ENCODE measurements at regions not wholly inside any gene's neighbourhood (a gene's known extent, or its start where the extent isn't known, plus 50 kb on each side); places are given as distances from the start of the nearest gene placed in this dataset.

- Histone ChIP-seq H3K36me3 (replicated peaks; ENCODE audit: insufficient read depth, low read depth) (no peaks in the 10 kb centered on the region), H2AFZ (no peak overlapping the region), H3K4me3 (no peak overlapping the region), H3K4me1 (ENCODE audit: insufficient read depth) (no peaks in the 10 kb centered on the region), H3K27me3 (no peaks in the 10 kb centered on the region), H4K20me1 (ENCODE audit: insufficient read depth, poor library complexity, severe bottlenecking) (no peaks in the 10 kb centered on the region), H3K27ac (no peak overlapping the region), H3K4me2 (no peak overlapping the region), H3K9me3 (ENCODE audit: low read depth) (no peaks in the 10 kb centered on the region), H3K9me2 (replicated peaks; ENCODE audit: insufficient read depth) (no peaks in the 10 kb centered on the region), H3K79me2 (no peaks in the 10 kb centered on the region)
- no peak for DNase-seq (ENCODE audit: low spot score)
- WGBS (ENCODE audit: low lambda C conversion rate, missing lambda C conversion rate) = 86% methylated on average over 5 of the region's 5 CpGs
- TF ChIP-seq EZH2phosphoT487 (IDR thresholded peaks at IDR 0.05; ENCODE audit: low read depth, severe bottlenecking, unreplicated experiment) (no peak), CTCF (IDR thresholded peaks at IDR 0.05; ENCODE audit: poor library complexity) (no peak), EZH2 (IDR thresholded peaks at IDR 0.05; ENCODE audit: borderline replicate concordance) (no peak)
Observed at GRCh38 chr12:13857750-13858149, 123.7 kb downstream of the GRIN2B start.

GRCh38 chr12:13853471-13853870 lies 127.9 kb downstream of the GRIN2B start:
- Histone ChIP-seq H3K4me1 (ENCODE audit: insufficient read depth) (no peaks in the 10 kb centered on the region), H2AFZ (no peak overlapping the region), H3K27ac (no peak overlapping the region), H3K9me2 (replicated peaks; ENCODE audit: insufficient read depth) (no peaks in the 10 kb centered on the region), H3K9me3 (ENCODE audit: low read depth) (no peaks in the 10 kb centered on the region), H3K4me3 (no peak overlapping the region), H3K27me3 (no peaks in the 10 kb centered on the region), H3K79me2 (no peaks in the 10 kb centered on the region), H4K20me1 (ENCODE audit: insufficient read depth, poor library complexity, severe bottlenecking) (no peaks in the 10 kb centered on the region), H3K36me3 (replicated peaks; ENCODE audit: insufficient read depth, low read depth) (no peaks in the 10 kb centered on the region), H3K4me2 (no peak overlapping the region)
- 70% methylated on average over 3 of the region's 3 CpGs for WGBS (ENCODE audit: low lambda C conversion rate, missing lambda C conversion rate)
- TF ChIP-seq CTCF (IDR thresholded peaks at IDR 0.05; ENCODE audit: poor library complexity) (no peak), EZH2phosphoT487 (IDR thresholded peaks at IDR 0.05; ENCODE audit: low read depth, severe bottlenecking, unreplicated experiment) (no peak), EZH2 (IDR thresholded peaks at IDR 0.05; ENCODE audit: borderline replicate concordance) (no peak)
- no peak for DNase-seq (ENCODE audit: low spot score)

- H3K4me1 ChIP-seq (ENCODE audit: insufficient read depth) = no peaks in the 10 kb centered on the region
- no peaks in the 10 kb centered on the region for H3K79me2 ChIP-seq
- WGBS (ENCODE audit: low lambda C conversion rate, missing lambda C conversion rate) = 35% methylated on average over 3 of the region's 3 CpGs
- no peaks in the 10 kb centered on the region for H4K20me1 ChIP-seq (ENCODE audit: insufficient read depth, poor library complexity, severe bottlenecking)
- H3K4me2 ChIP-seq = no peak overlapping the region
- H3K27ac ChIP-seq = no peak overlapping the region
- H3K9me3 ChIP-seq (ENCODE audit: low read depth) = no peaks in the 10 kb centered on the region
- H3K4me3 ChIP-seq = no peak overlapping the region
- no peaks in the 10 kb centered on the region for H3K27me3 ChIP-seq
- H2AFZ ChIP-seq = no peak overlapping the region
- DNase-seq (ENCODE audit: low spot score) = no peak
- H3K9me2 ChIP-seq (replicated peaks; ENCODE audit: insufficient read depth) = no peaks in the 10 kb centered on the region
- H3K36me3 ChIP-seq (replicated peaks; ENCODE audit: insufficient read depth, low read depth) = no peaks in the 10 kb centered on the region
- TF ChIP-seq EZH2 (IDR thresholded peaks at IDR 0.05; ENCODE audit: borderline replicate concordance) (no peak), CTCF (IDR thresholded peaks at IDR 0.05; ENCODE audit: poor library complexity) (no peak), EZH2phosphoT487 (IDR thresholded peaks at IDR 0.05; ENCODE audit: low read depth, severe bottlenecking, unreplicated experiment) (no peak)
Observed at GRCh38 chr12:13851828-13852227, 129.6 kb downstream of the GRIN2B start.

- TF ChIP-seq EZH2phosphoT487 (IDR thresholded peaks at IDR 0.05; ENCODE audit: low read depth, severe bottlenecking, unreplicated experiment) = no peak
- Histone ChIP-seq H3K4me3 (no peak overlapping the region), H3K4me2 (no peak overlapping the region), H3K27me3 (no peaks in the 10 kb centered on the region), H3K9me2 (replicated peaks; ENCODE audit: insufficient read depth) (no peaks in the 10 kb centered on the region), H3K27ac (no peak overlapping the region), H3K4me1 (ENCODE audit: insufficient read depth) (no peaks in the 10 kb centered on the region), H2AFZ (no peak overlapping the region), H3K36me3 (replicated peaks; ENCODE audit: insufficient read depth, low read depth) (no peaks in the 10 kb centered on the region), H4K20me1 (ENCODE audit: insufficient read depth, poor library complexity, severe bottlenecking) (no peaks in the 10 kb centered on the region), H3K79me2 (no peaks in the 10 kb centered on the region), H3K9me3 (ENCODE audit: low read depth) (no peaks in the 10 kb centered on the region)
- 85% methylated on average over 3 of the region's 3 CpGs for WGBS (ENCODE audit: low lambda C conversion rate, missing lambda C conversion rate)
- no peak for DNase-seq (ENCODE audit: low spot score)
Observed at GRCh38 chr12:13849456-13849855, 131.9 kb downstream of the GRIN2B start.
